ENCODE measurements at regions not wholly inside any gene's neighbourhood (a gene's known extent, or its start where the extent isn't known, plus 50 kb on each side); places are given as distances from the start of the nearest gene placed in this dataset.

DNA sequence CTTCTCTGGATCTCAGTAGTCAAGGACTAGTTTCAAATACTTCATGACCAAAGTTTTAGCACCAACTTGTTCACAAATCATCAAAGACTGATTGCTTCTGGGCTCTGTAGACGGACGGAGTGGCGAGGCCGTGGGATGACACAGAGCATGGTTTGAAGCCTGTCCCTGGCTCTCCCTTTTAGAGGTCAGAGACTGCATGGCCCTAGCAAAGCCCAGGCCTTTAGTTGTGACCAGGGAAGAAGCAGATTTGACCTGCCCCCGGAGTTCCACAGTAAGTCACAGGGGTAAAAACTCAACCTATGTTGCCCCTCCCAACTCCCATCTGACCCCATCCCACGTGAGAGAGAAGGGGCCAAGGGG lies 90.4 kb downstream of the SYNE3 start:
- peaks cover 14% of the 10 kb centered on the region; the same call in 2 of the 3 replicates for H3K9me3 Mint-ChIP-seq
- H3F3A ChIP-seq (replicated peaks; ENCODE audit: low read depth) = no peaks in the 10 kb centered on the region
- no peaks in the 10 kb centered on the region for H4K20me1 ChIP-seq (replicated peaks; ENCODE audit: insufficient read depth)
- no peak overlapping the region for H3K4me2 ChIP-seq
- no peaks in the 10 kb centered on the region; the same call in 2 of the 3 replicates for H3K4me1 Mint-ChIP-seq
- H3K9me2 ChIP-seq (ENCODE audit: insufficient read depth) = no peaks in the 10 kb centered on the region
- DNase-seq (ENCODE audit: low spot score) (no peak), ATAC-seq (no peak)
- H3K4me1 ChIP-seq (ENCODE audit: insufficient read depth) = no peaks in the 10 kb centered on the region
- no peaks in the 10 kb centered on the region for H3K27me3 ChIP-seq (ENCODE audit: insufficient read depth)
- H3K36me3 Mint-ChIP-seq (ENCODE audit: low read depth) = peaks cover 6% of the 10 kb centered on the region; the same call in 1 of the 3 replicates
- no peaks in the 10 kb centered on the region for H3K79me2 ChIP-seq (replicated peaks; ENCODE audit: insufficient read depth)
- H3K27ac Mint-ChIP-seq = no peak overlapping the region
- H3K27ac ChIP-seq (ENCODE audit: low read depth) = no peak overlapping the region
- no peak overlapping the region for H3K4me3 ChIP-seq
- no peaks in the 10 kb centered on the region for H3K36me3 ChIP-seq (ENCODE audit: insufficient read depth)
- TF ChIP-seq JUNB (IDR thresholded peaks at IDR 0.05; ENCODE audit: unreplicated experiment) (no peak), NANOG (IDR thresholded peaks at IDR 0.05; ENCODE audit: borderline replicate concordance) (no peak), CREB1 (CRISPR knock-in tag; IDR thresholded peaks at IDR 0.05; ENCODE audit: low read depth) (no peak), ZNF331 (CRISPR knock-in tag; IDR thresholded peaks at IDR 0.05; ENCODE audit: low read depth) (no peak), ZNF114 (CRISPR knock-in tag; IDR thresholded peaks at IDR 0.05) (no peak), EZH2 (IDR thresholded peaks at IDR 0.05; ENCODE audit: low read depth, unreplicated experiment) (no peak), POLR2AphosphoS5 (IDR thresholded peaks at IDR 0.05; ENCODE audit: low read depth) (no peak), STAT1 (IDR thresholded peaks at IDR 0.05; ENCODE audit: unreplicated experiment) (no peak)
- TF ChIP-seq, protein P1, sequence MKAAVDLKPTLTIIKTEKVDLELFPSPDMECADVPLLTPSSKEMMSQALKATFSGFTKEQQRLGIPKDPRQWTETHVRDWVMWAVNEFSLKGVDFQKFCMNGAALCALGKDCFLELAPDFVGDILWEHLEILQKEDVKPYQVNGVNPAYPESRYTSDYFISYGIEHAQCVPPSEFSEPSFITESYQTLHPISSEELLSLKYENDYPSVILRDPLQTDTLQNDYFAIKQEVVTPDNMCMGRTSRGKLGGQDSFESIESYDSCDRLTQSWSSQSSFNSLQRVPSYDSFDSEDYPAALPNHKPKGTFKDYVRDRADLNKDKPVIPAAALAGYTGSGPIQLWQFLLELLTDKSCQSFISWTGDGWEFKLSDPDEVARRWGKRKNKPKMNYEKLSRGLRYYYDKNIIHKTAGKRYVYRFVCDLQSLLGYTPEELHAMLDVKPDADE (IDR thresholded peaks at IDR 0.05) = no peak
- TF ChIP-seq, protein P2, sequence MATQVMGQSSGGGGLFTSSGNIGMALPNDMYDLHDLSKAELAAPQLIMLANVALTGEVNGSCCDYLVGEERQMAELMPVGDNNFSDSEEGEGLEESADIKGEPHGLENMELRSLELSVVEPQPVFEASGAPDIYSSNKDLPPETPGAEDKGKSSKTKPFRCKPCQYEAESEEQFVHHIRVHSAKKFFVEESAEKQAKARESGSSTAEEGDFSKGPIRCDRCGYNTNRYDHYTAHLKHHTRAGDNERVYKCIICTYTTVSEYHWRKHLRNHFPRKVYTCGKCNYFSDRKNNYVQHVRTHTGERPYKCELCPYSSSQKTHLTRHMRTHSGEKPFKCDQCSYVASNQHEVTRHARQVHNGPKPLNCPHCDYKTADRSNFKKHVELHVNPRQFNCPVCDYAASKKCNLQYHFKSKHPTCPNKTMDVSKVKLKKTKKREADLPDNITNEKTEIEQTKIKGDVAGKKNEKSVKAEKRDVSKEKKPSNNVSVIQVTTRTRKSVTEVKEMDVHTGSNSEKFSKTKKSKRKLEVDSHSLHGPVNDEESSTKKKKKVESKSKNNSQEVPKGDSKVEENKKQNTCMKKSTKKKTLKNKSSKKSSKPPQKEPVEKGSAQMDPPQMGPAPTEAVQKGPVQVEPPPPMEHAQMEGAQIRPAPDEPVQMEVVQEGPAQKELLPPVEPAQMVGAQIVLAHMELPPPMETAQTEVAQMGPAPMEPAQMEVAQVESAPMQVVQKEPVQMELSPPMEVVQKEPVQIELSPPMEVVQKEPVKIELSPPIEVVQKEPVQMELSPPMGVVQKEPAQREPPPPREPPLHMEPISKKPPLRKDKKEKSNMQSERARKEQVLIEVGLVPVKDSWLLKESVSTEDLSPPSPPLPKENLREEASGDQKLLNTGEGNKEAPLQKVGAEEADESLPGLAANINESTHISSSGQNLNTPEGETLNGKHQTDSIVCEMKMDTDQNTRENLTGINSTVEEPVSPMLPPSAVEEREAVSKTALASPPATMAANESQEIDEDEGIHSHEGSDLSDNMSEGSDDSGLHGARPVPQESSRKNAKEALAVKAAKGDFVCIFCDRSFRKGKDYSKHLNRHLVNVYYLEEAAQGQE (IDR thresholded peaks at IDR 0.05; ENCODE audit: unreplicated experiment) = no peak
- TF ChIP-seq, protein P3, sequence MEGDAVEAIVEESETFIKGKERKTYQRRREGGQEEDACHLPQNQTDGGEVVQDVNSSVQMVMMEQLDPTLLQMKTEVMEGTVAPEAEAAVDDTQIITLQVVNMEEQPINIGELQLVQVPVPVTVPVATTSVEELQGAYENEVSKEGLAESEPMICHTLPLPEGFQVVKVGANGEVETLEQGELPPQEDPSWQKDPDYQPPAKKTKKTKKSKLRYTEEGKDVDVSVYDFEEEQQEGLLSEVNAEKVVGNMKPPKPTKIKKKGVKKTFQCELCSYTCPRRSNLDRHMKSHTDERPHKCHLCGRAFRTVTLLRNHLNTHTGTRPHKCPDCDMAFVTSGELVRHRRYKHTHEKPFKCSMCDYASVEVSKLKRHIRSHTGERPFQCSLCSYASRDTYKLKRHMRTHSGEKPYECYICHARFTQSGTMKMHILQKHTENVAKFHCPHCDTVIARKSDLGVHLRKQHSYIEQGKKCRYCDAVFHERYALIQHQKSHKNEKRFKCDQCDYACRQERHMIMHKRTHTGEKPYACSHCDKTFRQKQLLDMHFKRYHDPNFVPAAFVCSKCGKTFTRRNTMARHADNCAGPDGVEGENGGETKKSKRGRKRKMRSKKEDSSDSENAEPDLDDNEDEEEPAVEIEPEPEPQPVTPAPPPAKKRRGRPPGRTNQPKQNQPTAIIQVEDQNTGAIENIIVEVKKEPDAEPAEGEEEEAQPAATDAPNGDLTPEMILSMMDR (conservative IDR thresholded peaks at IDR 0.05; ENCODE audit: low read depth in 2 of 2) = no peak
- TF ChIP-seq, protein P4, sequence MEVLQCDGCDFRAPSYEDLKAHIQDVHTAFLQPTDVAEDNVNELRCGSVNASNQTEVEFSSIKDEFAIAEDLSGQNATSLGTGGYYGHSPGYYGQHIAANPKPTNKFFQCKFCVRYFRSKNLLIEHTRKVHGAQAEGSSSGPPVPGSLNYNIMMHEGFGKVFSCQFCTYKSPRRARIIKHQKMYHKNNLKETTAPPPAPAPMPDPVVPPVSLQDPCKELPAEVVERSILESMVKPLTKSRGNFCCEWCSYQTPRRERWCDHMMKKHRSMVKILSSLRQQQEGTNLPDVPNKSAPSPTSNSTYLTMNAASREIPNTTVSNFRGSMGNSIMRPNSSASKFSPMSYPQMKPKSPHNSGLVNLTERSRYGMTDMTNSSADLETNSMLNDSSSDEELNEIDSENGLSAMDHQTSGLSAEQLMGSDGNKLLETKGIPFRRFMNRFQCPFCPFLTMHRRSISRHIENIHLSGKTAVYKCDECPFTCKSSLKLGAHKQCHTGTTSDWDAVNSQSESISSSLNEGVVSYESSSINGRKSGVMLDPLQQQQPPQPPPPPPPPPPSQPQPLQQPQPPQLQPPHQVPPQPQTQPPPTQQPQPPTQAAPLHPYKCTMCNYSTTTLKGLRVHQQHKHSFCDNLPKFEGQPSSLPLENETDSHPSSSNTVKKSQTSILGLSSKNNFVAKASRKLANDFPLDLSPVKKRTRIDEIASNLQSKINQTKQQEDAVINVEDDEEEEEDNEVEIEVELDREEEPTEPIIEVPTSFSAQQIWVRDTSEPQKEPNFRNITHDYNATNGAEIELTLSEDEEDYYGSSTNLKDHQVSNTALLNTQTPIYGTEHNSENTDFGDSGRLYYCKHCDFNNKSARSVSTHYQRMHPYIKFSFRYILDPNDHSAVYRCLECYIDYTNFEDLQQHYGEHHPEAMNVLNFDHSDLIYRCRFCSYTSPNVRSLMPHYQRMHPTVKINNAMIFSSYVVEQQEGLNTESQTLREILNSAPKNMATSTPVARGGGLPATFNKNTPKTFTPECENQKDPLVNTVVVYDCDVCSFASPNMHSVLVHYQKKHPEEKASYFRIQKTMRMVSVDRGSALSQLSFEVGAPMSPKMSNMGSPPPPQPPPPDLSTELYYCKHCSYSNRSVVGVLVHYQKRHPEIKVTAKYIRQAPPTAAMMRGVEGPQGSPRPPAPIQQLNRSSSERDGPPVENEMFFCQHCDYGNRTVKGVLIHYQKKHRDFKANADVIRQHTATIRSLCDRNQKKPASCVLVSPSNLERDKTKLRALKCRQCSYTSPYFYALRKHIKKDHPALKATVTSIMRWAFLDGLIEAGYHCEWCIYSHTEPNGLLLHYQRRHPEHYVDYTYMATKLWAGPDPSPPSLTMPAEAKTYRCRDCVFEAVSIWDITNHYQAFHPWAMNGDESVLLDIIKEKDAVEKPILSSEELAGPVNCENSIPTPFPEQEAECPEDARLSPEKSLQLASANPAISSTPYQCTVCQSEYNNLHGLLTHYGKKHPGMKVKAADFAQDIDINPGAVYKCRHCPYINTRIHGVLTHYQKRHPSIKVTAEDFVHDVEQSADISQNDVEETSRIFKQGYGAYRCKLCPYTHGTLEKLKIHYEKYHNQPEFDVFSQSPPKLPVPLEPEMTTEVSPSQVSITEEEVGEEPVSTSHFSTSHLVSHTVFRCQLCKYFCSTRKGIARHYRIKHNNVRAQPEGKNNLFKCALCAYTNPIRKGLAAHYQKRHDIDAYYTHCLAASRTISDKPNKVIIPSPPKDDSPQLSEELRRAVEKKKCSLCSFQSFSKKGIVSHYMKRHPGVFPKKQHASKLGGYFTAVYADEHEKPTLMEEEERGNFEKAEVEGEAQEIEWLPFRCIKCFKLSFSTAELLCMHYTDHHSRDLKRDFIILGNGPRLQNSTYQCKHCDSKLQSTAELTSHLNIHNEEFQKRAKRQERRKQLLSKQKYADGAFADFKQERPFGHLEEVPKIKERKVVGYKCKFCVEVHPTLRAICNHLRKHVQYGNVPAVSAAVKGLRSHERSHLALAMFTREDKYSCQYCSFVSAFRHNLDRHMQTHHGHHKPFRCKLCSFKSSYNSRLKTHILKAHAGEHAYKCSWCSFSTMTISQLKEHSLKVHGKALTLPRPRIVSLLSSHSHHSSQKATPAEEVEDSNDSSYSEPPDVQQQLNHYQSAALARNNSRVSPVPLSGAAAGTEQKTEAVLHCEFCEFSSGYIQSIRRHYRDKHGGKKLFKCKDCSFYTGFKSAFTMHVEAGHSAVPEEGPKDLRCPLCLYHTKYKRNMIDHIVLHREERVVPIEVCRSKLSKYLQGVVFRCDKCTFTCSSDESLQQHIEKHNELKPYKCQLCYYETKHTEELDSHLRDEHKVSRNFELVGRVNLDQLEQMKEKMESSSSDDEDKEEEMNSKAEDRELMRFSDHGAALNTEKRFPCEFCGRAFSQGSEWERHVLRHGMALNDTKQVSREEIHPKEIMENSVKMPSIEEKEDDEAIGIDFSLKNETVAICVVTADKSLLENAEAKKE (CRISPR knock-in tag; IDR thresholded peaks at IDR 0.05) = no peak
- H3K4me3 Mint-ChIP-seq = no peak overlapping the region
- H3K27me3 Mint-ChIP-seq (ENCODE audit: insufficient read depth, low read depth, poor library complexity) = peaks cover 4% of the 10 kb centered on the region
- no peak overlapping the region for H2AFZ ChIP-seq
